Body of pancreas (tissue), 4 donors: ENCODE measurements at regions not wholly inside any gene's neighbourhood (a gene's known extent, or its start where the extent isn't known, plus 50 kb on each side); places are given as distances from the start of the nearest gene placed in this dataset.

ENCODE experiments used
- POLR2A ChIP-seq, 3 donors: fragments of 450-650 bp; IDR thresholded peaks; one replicate each; pipeline ENCODE4 v1.6.1; 2016; ENCODE audit warnings: antibody characterized with exemption in 3 of 3, mild to moderate bottlenecking in 2 of 3
- TF ChIP-seq, protein P1 (sequence below), 7 experiments: fragments of 450-650 bp in 4 of 7; fragments of 200-600 bp in 3 of 7; sonication (generic) in 3 of 7; IDR thresholded peaks; one replicate each; pipeline ENCODE4 v1.5.1; 2016 to 2019; ENCODE audit warnings: antibody characterized with exemption in 7 of 7

DNA sequence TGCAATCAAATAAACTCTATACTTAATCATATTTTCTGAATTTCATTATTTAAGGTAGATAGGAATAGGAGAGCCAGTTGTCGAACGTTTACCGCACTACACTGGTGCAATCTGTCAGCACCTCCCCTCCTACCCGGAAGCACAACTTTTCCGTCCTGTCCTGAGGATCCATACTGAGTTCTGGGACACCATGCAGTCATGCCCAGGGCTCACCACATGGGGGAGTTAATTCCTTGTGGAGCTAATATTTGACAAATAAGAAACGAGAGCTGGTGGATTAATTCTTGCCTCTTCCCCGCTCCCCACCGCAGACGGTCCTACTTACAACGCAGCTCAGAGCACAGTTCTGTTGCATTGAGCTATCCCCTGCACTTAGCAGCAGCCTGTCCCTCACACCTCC is 107.7 kb upstream of the RALGAPA2 start:
- TF ChIP-seq, protein P1, sequence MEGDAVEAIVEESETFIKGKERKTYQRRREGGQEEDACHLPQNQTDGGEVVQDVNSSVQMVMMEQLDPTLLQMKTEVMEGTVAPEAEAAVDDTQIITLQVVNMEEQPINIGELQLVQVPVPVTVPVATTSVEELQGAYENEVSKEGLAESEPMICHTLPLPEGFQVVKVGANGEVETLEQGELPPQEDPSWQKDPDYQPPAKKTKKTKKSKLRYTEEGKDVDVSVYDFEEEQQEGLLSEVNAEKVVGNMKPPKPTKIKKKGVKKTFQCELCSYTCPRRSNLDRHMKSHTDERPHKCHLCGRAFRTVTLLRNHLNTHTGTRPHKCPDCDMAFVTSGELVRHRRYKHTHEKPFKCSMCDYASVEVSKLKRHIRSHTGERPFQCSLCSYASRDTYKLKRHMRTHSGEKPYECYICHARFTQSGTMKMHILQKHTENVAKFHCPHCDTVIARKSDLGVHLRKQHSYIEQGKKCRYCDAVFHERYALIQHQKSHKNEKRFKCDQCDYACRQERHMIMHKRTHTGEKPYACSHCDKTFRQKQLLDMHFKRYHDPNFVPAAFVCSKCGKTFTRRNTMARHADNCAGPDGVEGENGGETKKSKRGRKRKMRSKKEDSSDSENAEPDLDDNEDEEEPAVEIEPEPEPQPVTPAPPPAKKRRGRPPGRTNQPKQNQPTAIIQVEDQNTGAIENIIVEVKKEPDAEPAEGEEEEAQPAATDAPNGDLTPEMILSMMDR (IDR thresholded peaks at IDR 0.05), result peak in 6 of 7 experiments; percentile 26 to 44 (median 36)
- no peak for TF ChIP-seq POLR2A (IDR thresholded peaks at IDR 0.05)
